ENCODE measurements at regions not wholly inside any gene's neighbourhood (a gene's known extent, or its start where the extent isn't known, plus 50 kb on each side); places are given as distances from the start of the nearest gene placed in this dataset.
A peak's percentile ranks its signal among the peaks of the same experiment; 100 is the strongest.

DNA sequence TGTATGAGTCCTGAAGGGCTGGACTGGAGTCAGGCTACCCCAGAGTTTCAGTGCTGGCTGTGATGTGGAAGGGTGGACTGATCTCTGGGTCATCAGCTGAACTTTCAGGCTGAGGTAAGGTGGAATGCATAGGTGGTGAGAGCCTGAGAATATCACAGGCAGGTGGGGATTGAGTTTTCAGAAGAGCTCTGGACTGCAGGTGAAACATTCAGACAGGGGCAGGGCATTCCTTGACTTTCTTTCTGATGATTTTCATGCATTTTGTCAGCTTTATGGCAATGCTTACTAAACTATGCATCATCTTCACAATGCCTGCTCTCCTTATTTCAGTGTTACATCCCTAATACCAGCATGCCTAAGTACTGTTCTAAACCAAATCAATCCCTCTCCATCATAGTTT lies 755.0 kb downstream of the KCNA4 start:
- dilution Hi-C loops (cut with MboI; ENCODE audit: extremely low pct_ligation_motif_present, low sequenced_read_pairs) (no loop called here), intact Hi-C loops (cut with micrococcal nuclease) (no loop called here)
- Histone ChIP-seq H3K4me1 (ENCODE audit: control insufficient read depth, extremely low read depth, insufficient read depth, low read length) (no peaks in the 10 kb centered on the region), H3K4me2 (ENCODE audit: insufficient read depth, low read length) (no peak overlapping the region), H3K9me1 (replicated peaks; ENCODE audit: control insufficient read depth, extremely low read depth, insufficient read depth, low read length) (no peaks in the 10 kb centered on the region), H3K27ac (ENCODE audit: insufficient read depth, low read depth, low read length) (no peak overlapping the region), H2AFZ (ENCODE audit: low read depth, low read length) (no peak overlapping the region), H3K9me3 (replicated peaks; ENCODE audit: control insufficient read depth, insufficient read depth, low read length) (no peaks in the 10 kb centered on the region), H3K27me3 (ENCODE audit: control insufficient read depth in 2 of 2, insufficient read depth in 2 of 2, low read length in 2 of 2) (no peaks in the 10 kb centered on the region), H3K9ac (replicated peaks; ENCODE audit: extremely low read depth, insufficient read depth, low read length) (no peak overlapping the region), H4K20me1 (replicated peaks; ENCODE audit: control insufficient read depth, extremely low read depth, insufficient read depth, low read length) (no peaks in the 10 kb centered on the region), H3K36me3 (ENCODE audit: control insufficient read depth in 2 of 2, extremely low read depth in 1 of 2, insufficient read depth in 2 of 2, low read length in 2 of 2) (no peaks in the 10 kb centered on the region), H3K4me3 (replicated peaks in 1 of 3; ENCODE audit: insufficient read depth in 1 of 3, low read depth in 1 of 3, low read length in 3 of 3) (no peak overlapping the region), H3K79me2 (ENCODE audit: control insufficient read depth, insufficient read depth, low read length) (no peaks in the 10 kb centered on the region)
- DNase-seq (ENCODE audit: low read depth, low spot score), result no peak
- TF ChIP-seq EZH2 (IDR thresholded peaks at IDR 0.05; ENCODE audit: borderline replicate concordance, low read depth, low read length, severe bottlenecking) (no peak), POLR2A (IDR thresholded peaks at IDR 0.05; ENCODE audit: low read depth, low read length) (no peak), FOS (IDR thresholded peaks at IDR 0.05; ENCODE audit: borderline replicate concordance, insufficient read depth, low read length) (no peak), MYC (IDR thresholded peaks at IDR 0.05; ENCODE audit: low read depth, low read length) (no peak), JUN (IDR thresholded peaks at IDR 0.05; ENCODE audit: borderline replicate concordance, insufficient read depth, insufficient read length, low read depth) (no peak)
- no peak for FAIRE-seq
- no TSS peak for BruUV-seq (replicated peaks)
- ChIA-PET POLR2A (no interaction called here), CTCF (interaction anchor here (1.1 to 1.5 kb wide), 3 partner anchors 19 to 67 kb away, joined by 3 to 9 read pairs (median 3); no protein-coding TSS in a partner anchor)

- no peaks in the 10 kb centered on the region for H3K27me3 ChIP-seq (ENCODE audit: control insufficient read depth in 2 of 2, insufficient read depth in 2 of 2, low read length in 2 of 2)
Measured at GRCh38 chr11:29260939-29261705, 755.7 kb downstream of the KCNA4 start.

More at GRCh38 chr11:29260939-29261705, 755.7 kb downstream of the KCNA4 start:
- TF ChIP-seq POLR2AphosphoS5 (IDR thresholded peaks at IDR 0.05; ENCODE audit: insufficient read depth, low read depth, low read length), result no peak
- TF ChIP-seq, protein P1, sequence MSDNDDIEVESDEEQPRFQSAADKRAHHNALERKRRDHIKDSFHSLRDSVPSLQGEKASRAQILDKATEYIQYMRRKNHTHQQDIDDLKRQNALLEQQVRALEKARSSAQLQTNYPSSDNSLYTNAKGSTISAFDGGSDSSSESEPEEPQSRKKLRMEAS (IDR thresholded peaks at IDR 0.05; ENCODE audit: insufficient read depth, insufficient read length), result no peak
- TF ChIP-seq POLR2A (IDR thresholded peaks at IDR 0.05; ENCODE audit: low read depth, low read length), result no peak
- TF ChIP-seq MYC (IDR thresholded peaks at IDR 0.05; ENCODE audit: low read depth, low read length), result no peak
- TF ChIP-seq GATA2 (IDR thresholded peaks at IDR 0.05; ENCODE audit: insufficient read depth, insufficient read length, low read depth, low read length), result no peak
- TF ChIP-seq JUN (IDR thresholded peaks at IDR 0.05; ENCODE audit: borderline replicate concordance, insufficient read depth, insufficient read length, low read depth), result no peak
- TF ChIP-seq EZH2 (IDR thresholded peaks at IDR 0.05; ENCODE audit: borderline replicate concordance, low read depth, low read length, severe bottlenecking), result no peak
- TF ChIP-seq FOS (IDR thresholded peaks at IDR 0.05; ENCODE audit: borderline replicate concordance, insufficient read depth, low read length), result no peak
- TF ChIP-seq CTCF (IDR thresholded peaks at IDR 0.05; ENCODE audit: extremely low read depth in 1 of 2, insufficient read depth in 1 of 2, low read depth in 1 of 2, low read length in 2 of 2), result no peak
- intact Hi-C loops (cut with micrococcal nuclease) (no loop called here), dilution Hi-C loops (cut with MboI; ENCODE audit: extremely low pct_ligation_motif_present, low sequenced_read_pairs) (no loop called here)
- Histone ChIP-seq H3K36me3 (ENCODE audit: control insufficient read depth in 2 of 2, extremely low read depth in 1 of 2, insufficient read depth in 2 of 2, low read length in 2 of 2) (no peaks in the 10 kb centered on the region), H3K9ac (replicated peaks; ENCODE audit: extremely low read depth, insufficient read depth, low read length) (no peak overlapping the region), H4K20me1 (replicated peaks; ENCODE audit: control insufficient read depth, extremely low read depth, insufficient read depth, low read length) (no peaks in the 10 kb centered on the region), H3K27ac (ENCODE audit: insufficient read depth, low read depth, low read length) (no peak overlapping the region), H3K4me1 (ENCODE audit: control insufficient read depth, extremely low read depth, insufficient read depth, low read length) (no peaks in the 10 kb centered on the region), H3K9me3 (replicated peaks; ENCODE audit: control insufficient read depth, insufficient read depth, low read length) (no peaks in the 10 kb centered on the region), H3K79me2 (ENCODE audit: control insufficient read depth, insufficient read depth, low read length) (no peaks in the 10 kb centered on the region), H3K4me3 (replicated peaks in 1 of 3; ENCODE audit: insufficient read depth in 1 of 3, low read depth in 1 of 3, low read length in 3 of 3) (no peak overlapping the region), H3K4me2 (ENCODE audit: insufficient read depth, low read length) (no peak overlapping the region), H2AFZ (ENCODE audit: low read depth, low read length) (no peak overlapping the region), H3K9me1 (replicated peaks; ENCODE audit: control insufficient read depth, extremely low read depth, insufficient read depth, low read length) (no peaks in the 10 kb centered on the region)
- no TSS peak for BruUV-seq (replicated peaks)
- CTCF ChIA-PET, result interaction anchor here (0.8 to 1.5 kb wide), 6 partner anchors 18 to 98 kb away, joined by 3 to 9 read pairs (median 3); no protein-coding TSS in a partner anchor
- DNase-seq (ENCODE audit: low read depth, low spot score) (peak; percentile 66), FAIRE-seq (no peak)
- POLR2A ChIA-PET, result no interaction called here
